Inflammatory macrophage (primary cell): ENCODE measurements at regions not wholly inside any gene's neighbourhood (a gene's known extent, or its start where the extent isn't known, plus 50 kb on each side); places are given as distances from the start of the nearest gene placed in this dataset.
A peak's percentile ranks its signal among the peaks of the same experiment; 100 is the strongest.
"Not testable (repeated sequence)": the region's sequence is repeated elsewhere in the genome, so short reads cannot be mapped to it uniquely, and the experiment has no call there.

ENCODE experiments used
- DNase-seq, 2 donors: peaks; one replicate each; pipeline ENCODE4 v3.0.0-alpha.2; 2020 to 2022

DNA sequence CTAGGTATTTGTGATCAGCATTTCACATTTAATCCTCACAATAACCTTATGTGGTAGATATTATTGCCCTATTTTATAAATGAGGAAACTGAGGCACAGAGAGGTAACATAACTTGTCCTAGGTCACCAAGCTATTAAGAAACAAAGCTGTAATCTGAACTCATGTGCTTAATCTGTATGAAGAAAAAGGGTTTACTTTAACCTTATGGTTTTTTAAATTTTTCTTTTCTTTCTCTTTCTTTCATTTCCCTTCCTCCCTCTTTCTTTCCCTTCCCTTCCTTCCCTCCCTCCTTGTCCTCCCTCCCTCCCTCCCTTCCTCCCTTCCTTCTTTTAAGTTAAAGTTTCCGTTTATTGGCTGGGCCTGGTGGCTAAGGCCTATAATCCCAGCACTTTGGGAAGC is 105.2 kb upstream of the AMZ2 start:
- DNase-seq, result no peak

DNA sequence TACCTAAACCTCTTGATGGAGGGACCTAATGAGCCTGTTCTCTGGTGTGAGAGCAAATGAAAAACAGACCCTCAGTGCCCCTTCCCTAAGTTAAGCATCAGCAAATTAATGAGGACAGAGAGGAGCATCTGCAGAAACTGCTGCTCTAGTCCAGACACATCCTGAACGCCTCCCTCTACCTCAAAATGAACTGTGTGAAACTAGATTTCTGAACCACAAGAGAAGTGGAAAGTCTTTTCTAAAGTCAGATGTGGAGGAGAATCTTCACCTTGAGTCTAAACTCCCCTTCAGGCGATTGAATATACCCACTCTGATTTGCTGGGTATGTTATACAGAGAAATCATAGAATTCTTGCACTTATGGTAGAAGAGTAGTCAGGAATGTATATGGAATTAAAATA is 104.4 kb upstream of the AMZ2 start:
- DNase-seq, result no peak

- DNase-seq, result no peak
Observed at GRCh38 chr17:68145088-68145487, 102.8 kb upstream of the AMZ2 start.

GRCh38 chr17:68148936-68149335 is 98.9 kb upstream of the AMZ2 start:
- DNase-seq, result no peak

DNA sequence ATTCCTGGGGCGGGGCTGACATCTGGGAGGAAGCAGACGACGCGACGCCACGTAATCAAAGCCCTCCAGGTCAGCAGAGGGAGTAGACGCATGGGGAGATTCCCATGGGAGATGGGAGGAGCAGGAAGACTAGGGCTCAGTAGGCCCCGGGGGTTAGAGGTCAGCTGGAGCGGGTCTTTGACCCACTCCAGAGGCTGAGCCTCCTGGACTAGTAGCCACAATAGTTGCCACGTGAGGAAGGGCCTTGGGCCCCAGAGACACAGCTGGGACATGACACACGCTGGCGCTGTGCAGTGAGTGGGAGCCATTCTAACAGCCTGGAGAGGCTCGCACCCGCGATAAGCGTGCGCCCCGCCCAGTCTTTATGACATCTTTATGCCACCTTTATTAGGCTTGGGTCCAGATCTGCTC is 95.7 kb upstream of the AMZ2 start:
- DNase-seq, result no peak

- no peak for DNase-seq
Observed at GRCh38 chr17:68155692-68156091, 92.2 kb upstream of the AMZ2 start.

DNA sequence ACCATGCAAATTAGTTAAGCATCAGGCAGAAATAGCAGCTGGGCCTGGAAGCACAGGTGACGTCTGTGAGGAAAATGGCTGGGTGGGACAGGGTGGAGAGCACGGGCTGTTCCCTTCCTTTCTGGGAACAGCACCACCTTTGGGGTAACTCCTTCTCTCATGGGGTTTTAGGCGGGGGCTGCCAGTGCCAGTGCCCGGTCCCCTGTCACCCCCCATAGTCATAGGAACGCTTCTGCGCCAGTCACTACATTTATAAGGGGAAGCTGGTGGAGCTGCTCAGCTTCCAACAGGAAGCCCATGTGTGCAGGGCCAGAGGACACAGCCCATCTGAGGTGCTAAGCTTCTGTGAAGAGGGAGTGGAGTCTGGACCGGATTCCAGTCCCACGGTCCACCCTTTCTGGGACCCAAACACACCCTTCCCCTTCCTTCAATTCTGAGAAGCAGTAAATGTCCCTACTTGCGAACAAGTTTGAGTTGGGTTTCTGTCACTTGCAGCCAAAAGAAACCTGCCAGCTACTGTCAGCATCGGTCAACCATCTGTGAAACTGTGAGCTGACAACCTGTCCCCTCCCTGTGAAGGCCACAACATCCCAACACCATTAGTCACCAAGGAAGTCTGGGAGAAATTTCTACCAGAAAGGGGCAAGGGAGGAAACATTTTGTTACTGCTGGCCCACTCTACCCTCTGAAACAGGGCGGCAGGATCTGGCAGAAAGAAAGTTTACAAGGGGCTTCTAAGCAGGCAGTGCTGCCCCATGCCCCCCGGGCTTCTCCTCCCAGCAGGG is 86.0 kb upstream of the AMZ2 start:
- no peak for DNase-seq

DNA sequence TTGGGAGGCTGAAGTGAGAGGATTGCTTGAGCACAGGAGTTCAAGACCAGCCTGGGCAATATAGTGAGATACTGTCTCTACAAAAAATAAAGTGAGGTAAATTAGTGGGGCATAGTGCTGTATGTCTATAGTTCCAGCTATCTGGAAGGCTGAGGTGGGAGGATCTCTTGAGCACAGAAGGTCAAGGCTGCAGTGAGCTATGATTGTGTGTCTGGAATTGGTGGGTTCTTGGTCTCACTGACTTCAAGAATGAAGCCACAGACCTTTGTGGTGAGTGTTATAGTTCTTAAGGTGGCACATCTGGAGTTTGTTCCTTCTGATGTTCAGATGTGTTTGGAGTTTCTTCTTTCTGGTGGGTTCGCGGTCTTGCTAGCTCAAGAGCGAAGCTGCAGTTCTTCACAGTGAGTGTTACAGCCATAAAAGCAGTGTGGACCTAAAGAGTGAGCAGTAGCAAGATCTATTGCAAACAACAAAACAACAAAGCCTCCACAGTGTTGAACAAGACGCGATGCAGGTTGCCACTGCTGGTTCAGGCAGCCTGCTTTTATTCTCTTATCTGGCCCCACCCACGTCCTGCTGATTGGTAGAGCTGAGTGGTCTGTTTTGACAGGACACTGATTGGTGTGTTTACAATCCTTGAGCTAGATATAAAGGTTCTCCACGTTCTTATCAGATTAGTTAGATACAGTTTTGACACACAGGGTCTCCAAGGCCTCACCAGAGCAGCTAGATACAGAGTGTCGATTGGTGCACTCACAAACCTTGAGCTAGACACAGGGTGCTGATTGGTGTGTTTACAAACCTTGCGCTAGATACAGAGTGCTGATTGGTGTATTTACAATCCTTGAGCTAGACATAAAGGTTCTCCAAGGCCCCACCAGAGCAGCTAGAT is 79.3 kb upstream of the AMZ2 start:
- DNase-seq, result not testable (repeated sequence)

DNA sequence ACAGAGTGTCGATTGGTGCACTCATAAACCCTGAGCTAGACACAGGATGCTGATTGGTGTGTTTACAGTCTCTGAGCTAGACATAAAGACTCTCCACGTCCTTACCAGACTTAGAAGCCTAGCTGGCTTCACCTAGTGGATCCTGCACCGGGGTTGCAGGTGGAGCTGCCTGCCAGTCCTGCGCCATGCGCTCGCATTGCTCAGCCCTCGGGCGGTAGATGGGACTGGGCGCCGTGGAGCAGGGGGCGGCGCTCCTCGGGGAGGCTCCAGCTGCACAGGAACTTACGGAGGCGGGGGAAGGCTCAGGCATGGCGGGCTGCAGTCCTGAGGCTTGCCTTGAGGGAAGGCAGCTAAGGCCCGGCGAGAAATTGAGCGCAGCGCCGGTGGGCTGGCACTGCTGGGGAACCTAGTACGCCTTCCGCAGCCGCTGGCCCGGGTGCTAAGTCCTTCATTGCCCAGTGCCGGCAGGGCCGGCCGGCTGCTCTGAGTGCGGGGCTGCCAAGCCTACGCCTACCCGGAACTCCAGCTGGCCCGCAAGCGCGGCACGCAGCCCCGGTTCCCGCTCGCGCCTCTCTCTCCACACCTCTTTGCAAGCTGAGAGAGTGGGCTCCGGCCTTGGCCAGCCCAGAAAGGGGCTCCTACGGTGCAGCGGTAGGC is 78.5 kb upstream of the AMZ2 start:
- not testable (repeated sequence) for DNase-seq

DNA sequence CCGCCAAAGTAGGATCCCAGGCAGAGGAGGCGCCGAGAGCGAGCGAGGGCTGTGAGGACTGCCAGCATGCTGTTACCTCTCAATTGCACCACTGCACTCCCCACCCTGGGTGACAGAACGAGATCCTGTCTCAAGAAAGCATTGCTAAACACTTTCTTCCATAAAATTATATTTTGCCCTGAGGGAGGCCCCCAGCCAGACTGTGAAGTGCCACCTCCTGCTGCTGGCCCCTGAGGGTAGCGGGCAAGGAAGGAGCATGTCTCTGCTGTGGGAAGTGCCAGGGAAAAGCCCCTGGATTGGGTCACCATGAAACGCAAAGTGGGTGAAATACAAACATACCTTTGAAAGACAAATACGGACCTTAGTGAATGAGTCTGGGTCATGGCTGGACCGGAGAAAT is 78.0 kb upstream of the AMZ2 start:
- DNase-seq, result no peak

DNA sequence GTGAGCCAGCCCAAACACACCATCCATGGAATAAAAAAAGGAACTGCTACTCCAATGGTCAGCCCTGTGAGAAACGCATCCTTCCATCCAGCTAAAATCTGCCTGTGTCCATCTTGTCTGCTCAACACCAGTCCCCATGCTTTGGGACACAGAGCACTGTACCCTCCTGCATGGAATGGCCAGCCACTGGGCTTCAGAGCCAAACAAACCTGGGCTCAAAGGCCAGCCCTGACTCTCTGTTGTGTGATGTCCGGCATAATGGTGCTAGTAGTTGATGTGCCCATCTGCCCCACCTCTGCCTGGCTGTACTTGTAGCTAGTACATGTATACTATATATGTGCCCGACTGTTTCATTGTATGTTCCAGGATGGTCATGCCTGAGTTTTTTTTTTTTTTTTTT is 77.6 kb upstream of the AMZ2 start:
- DNase-seq, result no peak

GRCh38 chr17:68172461-68172954 is 75.3 kb upstream of the AMZ2 start:
- DNase-seq, result peak; percentile 68 to 76

GRCh38 chr17:68175416-68175815 is 72.4 kb upstream of the AMZ2 start:
- no peak for DNase-seq

- no peak for DNase-seq
Observed at GRCh38 chr17:68175905-68176304, 71.9 kb upstream of the AMZ2 start.

- DNase-seq, result peak; percentile 32 to 43
Observed at GRCh38 chr17:68176718-68177117, 71.1 kb upstream of the AMZ2 start.

DNA sequence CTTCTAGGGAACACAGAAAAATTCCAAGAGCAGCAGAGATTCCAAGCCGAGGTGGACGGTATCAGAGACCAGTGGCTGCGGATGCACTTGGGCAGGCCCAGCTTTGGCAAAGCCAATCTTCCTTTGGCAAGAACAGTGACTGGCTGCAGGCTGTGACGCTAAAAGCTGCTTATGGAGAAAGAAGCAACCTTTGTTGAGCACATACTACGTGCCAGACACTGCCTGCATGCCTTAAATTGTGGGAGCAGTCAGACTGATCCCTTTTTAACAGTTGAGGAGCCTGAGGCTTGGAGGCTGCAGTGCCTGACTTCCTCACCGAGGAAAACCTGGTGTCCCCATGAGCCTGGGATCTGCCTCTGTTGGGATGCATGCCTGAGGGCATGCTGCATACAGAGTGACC is 69.0 kb upstream of the AMZ2 start:
- DNase-seq, result no peak

- no peak for DNase-seq
Observed at GRCh38 chr17:68179236-68179925, 68.5 kb upstream of the AMZ2 start.

GRCh38 chr17:68179926-68180285 is 67.9 kb upstream of the AMZ2 start:
- DNase-seq, result no peak

DNA sequence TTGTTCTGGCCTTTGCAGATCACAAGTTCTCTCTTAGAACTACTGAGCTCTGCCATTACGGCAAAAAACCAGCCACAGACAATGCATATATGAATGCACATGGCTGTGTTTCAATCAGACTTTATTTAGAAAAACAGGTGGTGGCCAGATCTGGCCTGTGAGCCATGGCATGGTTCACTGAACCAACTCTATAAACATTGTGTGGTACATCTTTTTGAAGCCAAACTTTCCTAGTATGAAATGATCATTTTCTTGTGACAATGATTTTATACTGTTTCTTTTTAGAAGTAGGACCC is 65.9 kb upstream of the AMZ2 start:
- DNase-seq, result no peak

- no peak for DNase-seq
Observed at GRCh38 chr17:68182940-68183551, 64.8 kb upstream of the AMZ2 start.

DNA sequence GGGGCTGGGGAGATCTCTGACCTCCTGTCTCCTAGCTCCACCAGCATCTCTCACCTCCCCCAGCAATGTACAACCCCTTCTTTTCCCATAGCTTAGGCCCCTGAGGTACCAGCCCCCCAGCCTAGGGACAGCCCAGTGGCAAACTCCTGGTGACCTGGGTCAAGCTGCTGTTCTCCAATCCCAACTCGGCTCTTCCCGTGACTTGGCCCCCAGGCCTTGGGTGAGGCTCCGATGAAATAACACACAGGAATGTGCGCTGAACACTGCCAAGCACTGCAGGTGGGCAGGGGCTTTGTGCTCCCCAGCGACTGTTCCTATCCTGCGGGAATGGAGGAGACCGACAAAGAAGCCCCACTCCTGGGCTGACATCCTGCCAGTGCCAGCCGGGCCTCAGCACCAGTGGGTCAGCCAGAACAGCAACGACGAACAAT is 63.7 kb upstream of the AMZ2 start:
- DNase-seq, result no peak

- no peak for DNase-seq
Observed at GRCh38 chr17:68184816-68185436, 62.9 kb upstream of the AMZ2 start.
